Sigmoid colon (tissue), 6 donors: ENCODE measurements at regions not wholly inside any gene's neighbourhood (a gene's known extent, or its start where the extent isn't known, plus 50 kb on each side); places are given as distances from the start of the nearest gene placed in this dataset.

Experiments used
- DNase-seq: peaks from one replicate; pipeline ENCODE4 v3.0.0-alpha.2; 2019
- H3K27ac ChIP-seq, 4 donors: fragments of 200-600 bp; sonication (generic); one replicate each; pipeline ENCODE4 v1.5.1; 2016 to 2019; ENCODE audit warnings: mild to moderate bottlenecking in 1 of 4
- H3K27me3 ChIP-seq, 3 donors: fragments of 200-600 bp; sonication (generic); one replicate each; pipeline ENCODE4 v1.5.1; 2019; ENCODE audit warnings: mild to moderate bottlenecking in 1 of 3
- H3K36me3 ChIP-seq, 4 donors: fragments of 200-600 bp; sonication (generic); one replicate each; pipeline ENCODE4 v1.5.1; 2016 to 2019
- H3K4me1 ChIP-seq, 4 donors: fragments of 200-600 bp; sonication (generic); one replicate each; pipeline ENCODE4 v1.5.1; 2017 to 2019
- H3K4me3 ChIP-seq, 4 donors: fragments of 200-600 bp; sonication (generic); one replicate each; pipeline ENCODE4 v1.5.1; 2017 to 2019; ENCODE audit warnings: mild to moderate bottlenecking in 2 of 4, moderate library complexity in 1 of 4
- H3K9me3 ChIP-seq, 4 donors: fragments of 200-600 bp in 3 of 4; sonication (generic) in 3 of 4; one replicate each; pipeline versions ENCODE4 v1.5.1 to v1.6.1; 2013 to 2019
- CTCF ChIP-seq, 4 experiments: fragments of 450-650 bp in 3 of 4; fragments of 200-600 bp in 1 of 4; IDR thresholded peaks; one replicate each; pipeline ENCODE4 v1.5.1; 2016 to 2019; ENCODE audit warnings: antibody characterized with exemption in 4 of 4, mild to moderate bottlenecking in 3 of 4, moderate library complexity in 2 of 4
- EP300 ChIP-seq, 4 donors: sonication (generic); formaldehyde crosslinking; IDR thresholded peaks; one replicate each; pipeline ENCODE4 v1.6.1; 2017; ENCODE audit warnings: antibody characterized with exemption in 4 of 4
- POLR2A ChIP-seq, 2 donors: fragments of 450-650 bp; IDR thresholded peaks; one replicate each; pipeline ENCODE4 v1.6.1; 2016; ENCODE audit warnings: antibody characterized with exemption in 2 of 2, mild to moderate bottlenecking in 2 of 2, moderate library complexity in 2 of 2
- POLR2AphosphoS5 ChIP-seq, 4 donors: sonication (generic); formaldehyde crosslinking; IDR thresholded peaks; one replicate each; pipeline ENCODE4 v1.6.1; 2017; ENCODE audit warnings: antibody characterized with exemption in 4 of 4
- WGBS, 2 donors: extraction: QIAGEN DNeasy Blood & Tissue Kit; methylation state at CpG; one replicate each; pipeline ENCODE4 v1.1.7; 2013; 5-methylcytosine and 5-hydroxymethylcytosine counted together
- intact Hi-C: fragments of 100-400 bp; cut with DNase I; formaldehyde crosslinking; loops from one replicate; pipeline ENCODE4 v1.15.1; 2023
- donor health status: healthy with polysubstance abuse.
- donor health status: healthy.

- WGBS, 2 donors, result 70 to 88% methylated on average over 3 of the region's 3 CpGs
- intact Hi-C loops, result loop anchor here (5.0 kb wide), 2 partner anchors 37 to 317 kb away; no protein-coding TSS in a partner anchor
- Histone ChIP-seq H3K4me3 (no peak overlapping the region), H3K4me1 (peaks cover 0 to 9% (median 3%) of the 10 kb centered on the region in 4 donors), H3K36me3 (no peaks in the 10 kb centered on the region), H3K9me3 (no peaks in the 10 kb centered on the region), H3K27me3 (no peaks in the 10 kb centered on the region), H3K27ac (no peak overlapping the region)
- no peak for TF ChIP-seq CTCF (IDR thresholded peaks at IDR 0.05)
- no peak for TF ChIP-seq POLR2A (IDR thresholded peaks at IDR 0.05)
- TF ChIP-seq EP300 (IDR thresholded peaks at IDR 0.05), result no peak
- no peak for TF ChIP-seq POLR2AphosphoS5 (IDR thresholded peaks at IDR 0.05)
- no peak for DNase-seq
These were observed 144.1 kb downstream of the SH3BGRL2 start for GRCh38 chr6:79775222-79775621.

GRCh38 chr6:79764747-79765146 is 133.6 kb downstream of the SH3BGRL2 start:
- H3K9me3 ChIP-seq, result no peaks in the 10 kb centered on the region
- no peak for DNase-seq
- H3K27me3 ChIP-seq, result no peaks in the 10 kb centered on the region
- no peaks in the 10 kb centered on the region for H3K36me3 ChIP-seq
- intact Hi-C loops, result no loop called here
- no peaks in the 10 kb centered on the region for H3K4me1 ChIP-seq
- no peak overlapping the region for H3K27ac ChIP-seq
- no peak overlapping the region for H3K4me3 ChIP-seq
- TF ChIP-seq EP300 (IDR thresholded peaks at IDR 0.05) (no peak), POLR2AphosphoS5 (IDR thresholded peaks at IDR 0.05) (no peak), CTCF (IDR thresholded peaks at IDR 0.05) (no peak), POLR2A (IDR thresholded peaks at IDR 0.05) (no peak)
- WGBS, 2 donors, result 69 to 80% methylated on average over 8 of the region's 8 CpGs

DNA sequence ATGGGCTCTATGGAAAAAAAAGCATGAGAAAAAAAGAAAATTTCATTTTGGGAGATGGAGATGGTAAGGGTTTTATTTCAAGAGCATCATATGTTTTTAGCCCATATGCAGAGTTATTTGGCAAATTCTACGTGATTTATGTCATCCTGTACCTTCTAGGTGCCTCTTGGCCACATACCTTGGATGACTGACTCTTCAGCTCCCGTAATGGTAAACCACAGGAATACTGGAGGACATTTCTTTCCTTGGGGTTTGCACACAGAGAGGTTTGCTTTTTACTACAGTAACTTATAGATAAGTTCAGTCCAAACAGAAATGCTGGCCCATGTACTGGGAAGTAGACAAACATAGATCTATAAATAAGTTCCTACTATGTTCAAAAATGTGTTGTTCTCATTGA is 132.2 kb downstream of the SH3BGRL2 start:
- Histone ChIP-seq H3K4me1 (no peaks in the 10 kb centered on the region), H3K27me3 (no peaks in the 10 kb centered on the region), H3K36me3 (no peaks in the 10 kb centered on the region), H3K4me3 (no peak overlapping the region), H3K9me3 (no peaks in the 10 kb centered on the region), H3K27ac (no peak overlapping the region)
- DNase-seq, result no peak
- 75 to 82% methylated on average over 2 of the region's 2 CpGs for WGBS, 2 donors
- intact Hi-C loops, result no loop called here
- TF ChIP-seq POLR2A (IDR thresholded peaks at IDR 0.05), result no peak
- no peak for TF ChIP-seq CTCF (IDR thresholded peaks at IDR 0.05)
- no peak for TF ChIP-seq EP300 (IDR thresholded peaks at IDR 0.05)
- TF ChIP-seq POLR2AphosphoS5 (IDR thresholded peaks at IDR 0.05), result no peak

- H3K27ac ChIP-seq, result no peak overlapping the region
- H3K36me3 ChIP-seq, result no peaks in the 10 kb centered on the region
- 32 to 37% methylated on average over 3 of the region's 3 CpGs for WGBS, 2 donors
- no peaks in the 10 kb centered on the region for H3K9me3 ChIP-seq
- H3K4me1 ChIP-seq, result no peaks in the 10 kb centered on the region
- H3K27me3 ChIP-seq, result no peaks in the 10 kb centered on the region
- no peak for DNase-seq
- no peak for TF ChIP-seq CTCF (IDR thresholded peaks at IDR 0.05)
- TF ChIP-seq POLR2A (IDR thresholded peaks at IDR 0.05), result no peak
- no peak for TF ChIP-seq EP300 (IDR thresholded peaks at IDR 0.05)
- no peak for TF ChIP-seq POLR2AphosphoS5 (IDR thresholded peaks at IDR 0.05)
- intact Hi-C loops, result no loop called here
- no peak overlapping the region for H3K4me3 ChIP-seq
These were observed 131.2 kb downstream of the SH3BGRL2 start for GRCh38 chr6:79762370-79762769.

DNA sequence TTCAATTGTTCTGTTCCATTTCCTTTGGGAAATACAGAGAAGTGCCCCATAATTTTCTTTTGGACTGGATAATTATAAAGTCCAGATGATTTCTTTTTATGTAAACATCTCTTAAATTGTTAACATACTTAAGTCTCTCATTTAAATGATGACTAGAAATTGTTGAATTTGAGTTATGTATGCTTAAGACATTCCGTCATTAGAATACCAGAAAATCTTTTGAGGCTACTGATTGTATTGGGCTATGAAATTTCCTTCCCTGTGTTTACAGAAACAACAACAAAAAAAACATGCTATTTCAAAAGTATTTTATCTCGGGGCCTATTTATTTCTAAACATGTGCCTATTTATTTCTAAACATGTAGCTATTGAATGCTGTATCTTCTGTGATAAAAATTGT is 125.4 kb downstream of the SH3BGRL2 start:
- TF ChIP-seq POLR2AphosphoS5 (IDR thresholded peaks at IDR 0.05), result no peak
- TF ChIP-seq POLR2A (IDR thresholded peaks at IDR 0.05), result no peak
- no peak for TF ChIP-seq EP300 (IDR thresholded peaks at IDR 0.05)
- no peak for TF ChIP-seq CTCF (IDR thresholded peaks at IDR 0.05)
- Histone ChIP-seq H3K9me3 (no peaks in the 10 kb centered on the region), H3K27ac (no peak overlapping the region), H3K27me3 (no peaks in the 10 kb centered on the region), H3K36me3 (no peaks in the 10 kb centered on the region), H3K4me1 (no peaks in the 10 kb centered on the region), H3K4me3 (no peak overlapping the region)
- no peak for DNase-seq
- intact Hi-C loops, result no loop called here
- 66 to 69% methylated on average over 2 of the region's 2 CpGs for WGBS, 2 donors
